Stimulated activated CD8-positive, alpha-beta memory T cell treated with anti-CD3 and anti-CD28 coated beads, Interleukin-4, amount 100 ng/mL, for 4 hours (primary cell): ENCODE measurements at regions not wholly inside any gene's neighbourhood (a gene's known extent, or its start where the extent isn't known, plus 50 kb on each side); places are given as distances from the start of the nearest gene placed in this dataset.
"Not testable (repeated sequence)": the region's sequence is repeated elsewhere in the genome, so short reads cannot be mapped to it uniquely, and the experiment has no call there.

Source experiments
- DNase-seq, 2 donors: peaks; one replicate each; pipeline ENCODE4 v3.0.0-alpha.2; 2020; ENCODE audit warnings: low read depth in 2 of 2, low spot score in 1 of 2

DNA sequence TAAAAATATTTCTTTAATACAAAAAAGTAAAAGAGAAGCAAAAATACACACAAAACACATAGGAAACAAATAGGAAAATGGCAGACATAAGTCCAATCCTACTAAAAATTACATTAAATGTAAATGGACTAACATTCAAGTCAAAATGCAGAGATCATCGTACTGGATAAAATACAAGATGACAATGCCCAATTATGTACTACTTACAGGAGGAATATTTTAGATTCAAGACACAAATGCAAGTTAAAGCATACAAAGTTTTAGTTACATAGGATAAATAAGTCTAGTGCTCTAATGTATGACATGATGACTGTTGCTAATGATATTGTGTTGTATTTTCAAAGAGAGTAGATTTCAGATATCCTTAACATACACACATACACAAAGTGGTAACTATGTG lies 401.7 kb downstream of the IRX2 start:
- DNase-seq: not testable (repeated sequence)

DNA sequence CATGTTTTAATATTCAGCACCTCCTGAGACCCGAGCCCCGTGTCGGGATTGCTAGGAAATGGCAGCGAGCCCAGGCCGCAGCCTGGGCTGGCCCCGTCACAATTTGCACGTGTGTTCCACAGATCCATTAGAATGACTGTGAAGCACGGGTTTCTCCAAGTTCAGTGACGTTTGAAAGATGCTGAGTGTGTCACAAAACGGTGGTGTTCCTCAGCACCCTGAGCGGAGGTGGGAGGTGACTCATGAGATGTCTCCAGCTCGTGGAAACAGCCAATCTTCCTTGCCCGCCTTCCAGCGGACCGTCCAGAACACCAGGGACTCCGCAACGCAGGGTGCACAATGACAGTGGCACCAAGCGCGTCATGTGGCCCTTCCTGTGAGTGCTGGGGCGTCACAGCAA lies 412.8 kb downstream of the IRX2 start:
- no peak for DNase-seq

DNA sequence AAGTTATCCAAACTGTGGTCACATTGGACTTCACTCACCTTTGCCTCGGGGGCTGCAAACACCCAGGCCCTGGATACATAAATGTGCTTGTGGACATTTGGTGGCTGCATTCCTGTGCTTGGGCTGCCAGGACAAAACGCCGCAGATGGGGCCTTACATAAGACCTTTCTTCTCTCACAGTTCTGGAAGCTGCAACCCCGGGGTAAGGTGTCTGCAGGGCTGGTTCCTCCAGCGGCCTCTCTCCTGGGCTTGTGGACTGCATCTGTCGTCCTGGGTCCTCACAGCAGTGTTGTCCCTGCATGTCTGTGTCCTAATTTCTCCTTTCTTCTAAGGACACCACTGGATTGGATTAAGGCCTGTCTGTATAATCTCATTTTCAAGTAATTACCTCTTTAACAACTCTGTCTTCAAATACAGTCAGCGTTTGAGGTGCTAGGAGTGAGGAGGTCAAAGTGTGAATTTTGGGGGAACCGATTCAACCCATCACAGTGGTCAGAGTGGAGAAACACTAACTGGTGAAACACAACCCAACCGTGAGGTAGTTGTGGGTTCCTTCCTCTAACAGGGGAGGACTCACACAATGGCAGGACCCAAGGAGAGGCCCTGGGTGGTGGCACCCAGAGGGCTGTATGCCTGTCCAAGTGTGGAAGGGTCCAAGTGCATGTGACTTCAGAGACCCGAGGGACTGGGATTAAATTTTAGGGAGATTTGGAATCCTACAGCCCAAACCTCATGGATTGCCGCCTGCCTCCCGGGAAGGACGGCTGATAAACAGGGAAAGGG lies 415.6 kb downstream of the IRX2 start:
- DNase-seq: no peak

- DNase-seq: no peak
Measured at GRCh38 chr5:2335125-2335732, 416.2 kb downstream of the IRX2 start.

DNA sequence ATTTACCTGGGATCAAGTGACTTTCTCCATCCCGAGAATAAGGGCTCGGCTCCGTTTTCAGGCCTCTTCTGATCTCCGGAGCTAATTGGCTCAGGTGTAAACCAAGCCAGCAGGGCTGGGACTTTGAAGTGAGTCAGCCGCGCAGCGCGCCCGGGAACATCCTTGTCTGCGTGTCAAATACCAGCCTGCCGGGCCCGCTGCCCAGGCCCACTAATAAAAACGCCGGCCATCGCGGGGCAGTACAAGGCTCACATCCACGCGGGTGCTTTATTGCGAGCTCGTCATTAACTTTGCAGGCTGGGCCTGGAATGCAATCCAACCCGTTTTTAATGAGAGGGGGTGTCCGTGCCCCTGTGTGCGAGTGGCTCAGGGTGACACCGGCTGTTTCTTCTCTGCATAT lies 416.8 kb downstream of the IRX2 start:
- no peak for DNase-seq

GRCh38 chr5:2333291-2333690 lies 418.2 kb downstream of the IRX2 start:
- DNase-seq: no peak

- no peak for DNase-seq
Measured at GRCh38 chr5:2332521-2332920, 419.0 kb downstream of the IRX2 start.

DNA sequence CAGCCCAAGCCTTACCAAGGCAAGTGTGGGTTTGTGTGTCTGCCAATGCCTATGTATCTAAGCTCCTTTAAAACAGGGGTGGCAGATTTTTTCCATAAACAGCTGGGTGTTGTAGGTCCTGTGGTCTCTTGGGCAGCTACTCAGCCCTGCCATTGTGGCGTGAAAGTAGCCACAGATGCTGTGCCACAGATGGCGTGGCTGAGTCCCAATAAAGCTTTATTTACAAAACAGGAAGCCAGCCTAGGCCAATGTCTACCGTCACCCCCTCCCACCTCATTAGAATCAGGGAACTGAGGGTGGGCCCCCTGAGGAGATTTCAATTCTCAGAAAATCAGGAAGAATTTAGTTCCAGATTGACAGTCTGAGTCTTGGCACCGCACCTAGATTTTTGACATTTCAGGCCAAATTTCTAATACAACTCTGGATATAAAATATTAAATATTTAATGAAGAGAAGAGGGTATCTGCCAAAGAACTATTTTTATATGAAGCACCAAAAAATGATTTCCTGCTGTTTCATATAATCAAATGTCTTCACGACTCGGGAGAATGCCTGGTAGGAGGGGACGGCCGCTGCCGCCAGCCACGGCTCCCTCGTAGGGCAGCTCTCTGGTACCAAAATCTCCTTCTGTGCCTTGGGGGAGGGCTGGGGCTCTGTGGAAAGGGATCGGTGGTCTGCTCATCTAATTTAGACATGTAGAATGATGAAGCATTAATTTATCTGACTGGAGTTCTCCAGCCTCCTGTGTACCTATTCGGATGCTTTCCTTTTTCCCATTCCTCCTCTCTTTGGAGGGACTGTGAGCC lies 420.9 kb downstream of the IRX2 start:
- no peak for DNase-seq

DNA sequence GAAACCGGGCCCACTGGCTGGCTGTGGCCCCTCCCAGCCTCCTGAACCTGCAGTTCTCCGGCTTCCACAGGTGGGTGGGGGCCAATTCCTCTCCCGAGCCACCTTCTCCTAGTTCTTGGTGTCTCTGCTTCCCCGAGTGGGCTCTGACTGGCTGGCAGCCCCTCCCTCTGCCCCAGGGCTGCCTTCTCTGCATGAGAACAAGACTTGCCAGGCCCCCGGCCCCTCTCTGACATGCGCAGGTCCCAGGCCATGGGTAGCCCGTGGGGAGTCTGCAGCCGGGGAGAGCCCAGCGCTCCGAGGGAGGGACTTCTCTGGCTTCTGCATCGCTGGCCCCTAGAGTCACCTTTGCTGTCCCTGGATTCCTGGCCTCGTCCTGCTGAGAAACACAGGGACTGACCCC lies 421.7 kb downstream of the IRX2 start:
- no peak for DNase-seq

- no peak for DNase-seq
Measured at GRCh38 chr5:2326601-2327000, 424.9 kb downstream of the IRX2 start.

DNA sequence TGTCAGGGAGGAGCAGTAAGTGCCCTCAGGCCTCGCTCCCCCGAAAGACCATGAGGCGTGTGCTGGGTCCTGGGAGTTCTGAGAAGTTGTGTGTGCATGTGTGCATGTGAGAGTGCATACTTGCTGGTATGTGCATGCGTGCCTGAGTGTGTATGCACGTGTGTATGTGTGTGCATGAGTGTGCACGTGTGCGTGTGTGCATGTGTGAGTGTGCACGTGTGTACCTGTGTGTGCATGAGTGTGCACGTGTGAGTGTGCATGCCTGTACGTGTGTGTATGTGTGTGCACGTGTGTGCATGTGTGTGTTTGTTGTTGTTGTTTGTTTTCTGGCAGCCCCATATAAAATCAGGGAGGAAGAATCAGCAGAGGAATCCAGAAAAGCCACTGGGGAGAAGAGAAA lies 426.7 kb downstream of the IRX2 start:
- no peak for DNase-seq

GRCh38 chr5:2320611-2321010 lies 430.9 kb downstream of the IRX2 start:
- no peak for DNase-seq

- no peak for DNase-seq
Measured at GRCh38 chr5:2317540-2317939, 433.9 kb downstream of the IRX2 start.

- no peak for DNase-seq
Measured at GRCh38 chr5:2311851-2312250, 429.1 kb upstream of the IRX4 start.

DNA sequence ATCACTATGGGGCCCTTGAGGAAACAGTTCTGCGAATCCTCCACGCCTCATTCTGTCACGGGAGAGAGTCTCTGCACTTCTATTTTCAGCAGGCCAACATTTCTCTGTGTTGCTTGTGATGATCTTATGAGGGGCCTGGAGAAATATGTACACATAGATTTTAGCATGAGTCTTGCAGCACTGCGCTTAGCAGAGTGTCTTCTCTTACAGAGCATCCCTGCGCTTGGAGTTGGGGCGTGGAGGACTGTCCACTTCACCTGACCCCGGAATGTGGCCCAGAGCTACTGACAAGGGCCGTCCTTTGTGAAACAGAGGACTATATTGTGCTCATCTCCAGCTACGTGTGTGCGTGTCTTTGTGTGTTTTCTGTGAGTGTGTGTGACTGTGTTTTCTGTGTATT lies 428.2 kb upstream of the IRX4 start:
- DNase-seq: no peak

- no peak for DNase-seq
Measured at GRCh38 chr5:2307631-2308030, 424.9 kb upstream of the IRX4 start.

- DNase-seq: no peak
Measured at GRCh38 chr5:2306711-2307110, 424.0 kb upstream of the IRX4 start.

DNA sequence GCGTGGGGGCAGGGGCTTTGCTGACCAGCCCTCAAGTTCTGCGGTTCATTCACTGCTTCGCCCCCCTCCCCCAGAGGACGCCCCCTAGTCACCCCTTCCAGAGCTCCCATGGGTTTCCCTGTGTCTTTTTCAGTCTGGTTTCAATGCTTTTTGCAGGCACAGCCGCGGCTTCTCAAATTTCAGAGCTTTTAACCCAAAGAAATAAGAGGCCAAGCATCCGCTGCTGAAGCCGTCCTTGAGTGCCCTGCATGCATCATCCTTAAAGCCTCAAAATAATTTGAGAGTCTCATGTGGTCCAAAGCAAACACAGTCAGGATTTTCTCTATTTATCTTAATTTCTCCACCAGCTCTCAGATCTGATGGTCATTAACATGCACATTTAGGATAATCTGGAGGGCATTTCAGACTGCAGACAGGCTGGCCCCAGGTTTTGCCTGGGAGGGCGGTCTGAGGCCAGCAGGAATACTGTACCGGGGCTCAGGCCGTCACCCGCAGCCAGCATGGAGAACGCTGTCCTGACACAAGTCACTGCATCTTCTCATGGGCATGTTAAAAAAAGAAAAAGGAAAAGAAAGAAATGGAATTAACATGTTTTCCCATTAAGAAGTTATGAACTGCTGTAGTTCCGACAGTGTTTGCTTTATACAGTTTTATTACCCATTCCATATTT lies 420.8 kb upstream of the IRX4 start:
- no peak for DNase-seq

- no peak for DNase-seq
Measured at GRCh38 chr5:2302169-2302568, 419.4 kb upstream of the IRX4 start.

GRCh38 chr5:2300861-2301574 lies 418.3 kb upstream of the IRX4 start:
- no peak for DNase-seq

- DNase-seq: no peak
Measured at GRCh38 chr5:2300421-2300820, 417.7 kb upstream of the IRX4 start.
